ENCODE measurements at regions not wholly inside any gene's neighbourhood (a gene's known extent, or its start where the extent isn't known, plus 50 kb on each side); places are given as distances from the start of the nearest gene placed in this dataset.

- peaks cover 15% of the 10 kb centered on the region for H3K9me3 Mint-ChIP-seq
- no peak for DNase-seq
- CTCF ChIA-PET = no interaction called here
- no peak overlapping the region for H3K27ac Mint-ChIP-seq
- H3K4me3 Mint-ChIP-seq = no peak overlapping the region
- POLR2A ChIA-PET = no interaction called here
- peaks cover 2% of the 10 kb centered on the region for H3K27me3 Mint-ChIP-seq
- H3K36me3 Mint-ChIP-seq (ENCODE audit: low read depth) = peaks cover 2% of the 10 kb centered on the region
- H3K4me1 Mint-ChIP-seq = peaks cover 52% of the 10 kb centered on the region
These were observed 122.2 kb upstream of the NCOR2 start for GRCh38 chr12:124689631-124690030.

DNA sequence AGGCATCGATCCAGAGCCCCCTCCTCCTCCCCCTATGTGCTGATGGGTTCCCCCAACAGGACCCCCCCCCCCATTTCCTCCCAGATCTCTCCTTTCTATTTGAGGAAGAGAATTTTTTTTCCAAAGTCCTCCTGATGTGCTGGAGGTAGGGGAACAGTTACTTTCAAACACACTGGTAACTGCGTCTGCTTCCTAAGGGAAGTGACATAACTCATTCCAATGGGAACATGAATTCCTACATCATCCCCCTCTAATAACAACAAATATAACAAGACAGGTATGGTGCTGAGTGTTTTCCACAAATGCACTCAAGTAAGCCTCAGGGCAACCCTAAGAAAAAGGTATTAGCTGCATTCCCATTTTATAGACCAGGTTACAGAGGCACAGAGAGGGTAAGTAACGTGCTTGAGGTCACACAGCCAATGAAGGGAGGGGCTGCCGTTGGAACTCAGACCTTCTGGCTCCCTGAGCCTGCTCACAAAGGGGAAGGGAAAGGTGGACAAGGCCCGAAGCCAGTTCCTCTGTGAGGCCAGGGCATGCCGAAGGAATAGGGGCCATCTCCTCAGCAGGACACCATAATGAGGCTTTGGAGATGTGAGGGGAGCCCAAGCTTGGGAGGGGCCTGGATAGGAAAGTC is 121.1 kb upstream of the NCOR2 start:
- H3K4me1 Mint-ChIP-seq = peaks cover 45% of the 10 kb centered on the region
- CTCF ChIA-PET = interaction anchor here (0.6 kb wide), 1 partner anchor 703 kb away, joined by 3 read pairs; no protein-coding TSS in a partner anchor
- peaks cover 15% of the 10 kb centered on the region for H3K9me3 Mint-ChIP-seq
- peaks cover 2% of the 10 kb centered on the region for H3K27me3 Mint-ChIP-seq
- DNase-seq = no peak
- H3K4me3 Mint-ChIP-seq = no peak overlapping the region
- peaks cover 2% of the 10 kb centered on the region for H3K36me3 Mint-ChIP-seq (ENCODE audit: low read depth)
- POLR2A ChIA-PET = no interaction called here
- peak overlapping the region; percentile 83 for H3K27ac Mint-ChIP-seq

GRCh38 chr12:124687917-124688316 is 120.5 kb upstream of the NCOR2 start:
- ChIA-PET POLR2A (no interaction called here), CTCF (no interaction called here)
- DNase-seq = peak; percentile 28
- Mint-ChIP-seq H3K27me3 (peaks cover 2% of the 10 kb centered on the region), H3K9me3 (peaks cover 15% of the 10 kb centered on the region), H3K4me1 (peaks cover 43% of the 10 kb centered on the region), H3K36me3 (ENCODE audit: low read depth) (peaks cover 2% of the 10 kb centered on the region), H3K27ac (peak overlapping the region; percentile 83), H3K4me3 (peak overlapping the region; percentile 23)

DNA sequence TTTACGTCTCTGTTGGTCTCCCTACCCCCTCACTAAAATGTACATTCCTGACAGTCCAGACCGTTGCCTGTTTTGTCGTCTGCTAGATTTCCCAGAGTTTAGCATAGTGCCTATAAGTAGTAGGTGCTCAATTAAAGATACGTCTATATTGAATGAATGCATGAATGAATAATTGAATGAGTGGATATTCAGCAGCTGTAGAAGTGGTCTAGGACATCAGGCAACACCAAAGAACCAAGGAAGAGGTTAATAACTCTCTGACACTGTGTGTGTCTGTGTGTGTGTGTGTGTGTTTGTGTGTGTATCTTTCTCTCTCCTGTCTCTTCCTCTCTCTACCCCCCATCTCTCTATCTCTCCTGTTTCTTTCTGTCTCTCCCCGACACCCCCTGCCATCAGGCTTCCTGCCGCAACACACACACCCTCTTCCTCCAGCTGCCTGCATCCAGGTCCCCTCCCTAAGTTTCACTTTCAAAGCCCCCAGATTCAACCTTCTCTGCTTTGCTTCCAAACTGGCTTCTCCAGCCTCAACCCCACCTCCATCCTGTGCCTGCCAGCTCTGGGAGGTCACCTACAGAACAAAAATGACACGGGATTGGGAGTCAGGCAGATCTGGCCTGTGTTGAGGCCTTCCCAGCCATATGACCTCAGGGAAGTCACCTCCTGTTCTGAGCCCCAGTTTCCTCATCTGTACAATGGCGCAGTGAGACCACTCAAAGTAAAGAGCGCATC is 119.9 kb upstream of the NCOR2 start:
- POLR2A ChIA-PET = no interaction called here
- DNase-seq = peak; percentile 11
- Mint-ChIP-seq H3K9me3 (peaks cover 12% of the 10 kb centered on the region), H3K27me3 (peaks cover 2% of the 10 kb centered on the region), H3K4me1 (peaks cover 43% of the 10 kb centered on the region), H3K4me3 (peak overlapping the region; percentile 23), H3K27ac (peak overlapping the region; percentile 83), H3K36me3 (ENCODE audit: low read depth) (peaks cover 2% of the 10 kb centered on the region)
- CTCF ChIA-PET = interaction anchor here (0.6 to 1.4 kb wide), 2 partner anchors 16 to 1453 kb away, joined by 3 to 5 read pairs; no protein-coding TSS in a partner anchor

DNA sequence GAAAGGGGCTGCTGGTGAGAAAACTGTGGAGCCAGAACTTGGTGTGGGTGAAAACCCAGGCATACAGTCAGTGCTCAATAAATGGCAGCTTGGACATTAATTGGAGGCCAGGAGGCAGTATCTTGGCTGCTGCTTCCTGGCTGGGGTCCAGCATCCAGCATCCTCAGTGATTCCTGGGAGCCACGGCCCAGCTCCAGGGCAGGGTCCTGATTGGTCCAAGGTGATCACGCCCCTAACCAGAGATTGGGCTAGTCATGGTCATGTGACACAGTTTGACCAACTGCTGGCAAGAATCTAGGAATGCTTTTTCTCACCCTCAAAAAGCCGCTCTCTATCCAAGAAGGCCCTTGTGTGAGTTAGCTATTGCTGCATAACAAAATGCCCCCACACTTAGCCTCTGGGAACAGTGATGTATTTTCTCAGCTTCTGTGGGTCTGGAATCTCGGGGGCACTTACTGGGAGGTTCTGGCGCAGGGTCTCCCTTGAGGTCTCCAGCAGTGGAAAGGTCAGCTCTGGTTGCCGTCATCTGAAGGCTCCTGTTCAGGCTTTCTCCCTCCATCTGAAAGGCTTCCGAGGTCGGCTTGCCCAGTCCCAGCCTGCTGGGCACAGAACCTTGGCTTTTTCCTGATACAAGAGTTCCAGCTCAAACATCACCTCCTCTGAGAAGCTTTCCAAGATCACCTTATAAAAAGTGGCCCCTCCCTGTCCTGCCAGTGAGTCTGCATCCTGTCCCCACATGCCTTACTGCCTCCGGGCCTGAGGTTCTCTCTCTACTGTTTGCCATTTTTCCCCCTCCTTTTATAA is 119.2 kb upstream of the NCOR2 start:
- CTCF ChIA-PET = interaction anchor here (0.6 to 1.4 kb wide), 3 partner anchors 11 to 1453 kb away, joined by 3 to 5 read pairs (median 4); no protein-coding TSS in a partner anchor
- peaks cover 42% of the 10 kb centered on the region for H3K4me1 Mint-ChIP-seq
- no peak for DNase-seq
- peaks cover 2% of the 10 kb centered on the region for H3K27me3 Mint-ChIP-seq
- H3K4me3 Mint-ChIP-seq = no peak overlapping the region
- POLR2A ChIA-PET = no interaction called here
- peaks cover 2% of the 10 kb centered on the region for H3K36me3 Mint-ChIP-seq (ENCODE audit: low read depth)
- no peak overlapping the region for H3K27ac Mint-ChIP-seq
- H3K9me3 Mint-ChIP-seq = peaks cover 6% of the 10 kb centered on the region

DNA sequence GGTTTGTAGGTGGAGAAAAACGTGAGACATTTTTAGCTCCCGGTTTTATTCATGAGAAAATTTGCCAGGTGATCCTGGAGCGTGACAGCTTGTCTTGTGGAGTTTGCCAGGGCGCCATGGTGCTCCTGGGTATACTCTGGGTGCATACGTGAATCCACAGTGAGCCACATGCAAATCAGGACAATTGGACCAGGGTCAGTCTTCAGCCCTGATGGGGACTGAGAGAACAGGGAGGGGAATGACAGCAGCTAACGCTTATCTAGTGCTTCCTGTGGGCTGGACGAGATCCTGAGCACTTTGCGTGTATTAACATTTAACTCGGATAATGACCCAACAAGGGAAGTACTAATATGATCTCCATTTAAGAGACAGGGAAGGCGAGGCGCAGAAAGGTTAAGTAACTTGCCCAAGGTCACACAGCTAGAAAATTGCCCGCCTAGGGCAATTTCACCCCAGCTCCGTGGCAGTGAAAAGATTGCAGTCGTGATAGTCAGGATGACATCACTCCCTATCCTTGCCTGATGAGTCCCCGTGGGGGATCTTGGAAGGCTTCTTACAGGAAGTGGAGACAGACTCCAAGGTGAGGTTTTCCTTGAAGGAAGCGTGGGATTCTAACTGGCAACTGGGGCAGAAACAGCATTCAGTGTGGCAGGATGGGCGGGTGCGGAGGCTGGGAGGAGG is 118.4 kb upstream of the NCOR2 start:
- H3K4me3 Mint-ChIP-seq = no peak overlapping the region
- ChIA-PET POLR2A (no interaction called here), CTCF (interaction anchor here (1.1 to 1.4 kb wide), 2 partner anchors 10 to 18 kb away, joined by 4 to 5 read pairs; no protein-coding TSS in a partner anchor)
- H3K4me1 Mint-ChIP-seq = peaks cover 39% of the 10 kb centered on the region
- H3K27ac Mint-ChIP-seq = no peak overlapping the region
- peaks cover 2% of the 10 kb centered on the region for H3K36me3 Mint-ChIP-seq (ENCODE audit: low read depth)
- H3K27me3 Mint-ChIP-seq = peaks cover 2% of the 10 kb centered on the region
- no peaks in the 10 kb centered on the region for H3K9me3 Mint-ChIP-seq
- DNase-seq = no peak

- ChIA-PET POLR2A (no interaction called here), CTCF (interaction anchor here (1.1 kb wide), 1 partner anchor 9 kb away, joined by 4 read pairs; no protein-coding TSS in a partner anchor)
- Mint-ChIP-seq H3K4me1 (peaks cover 39% of the 10 kb centered on the region), H3K4me3 (no peak overlapping the region), H3K27ac (no peak overlapping the region), H3K27me3 (peaks cover 2% of the 10 kb centered on the region), H3K36me3 (ENCODE audit: low read depth) (peaks cover 2% of the 10 kb centered on the region), H3K9me3 (no peaks in the 10 kb centered on the region)
- DNase-seq = no peak
These were observed 117.7 kb upstream of the NCOR2 start for GRCh38 chr12:124684971-124685688.

DNA sequence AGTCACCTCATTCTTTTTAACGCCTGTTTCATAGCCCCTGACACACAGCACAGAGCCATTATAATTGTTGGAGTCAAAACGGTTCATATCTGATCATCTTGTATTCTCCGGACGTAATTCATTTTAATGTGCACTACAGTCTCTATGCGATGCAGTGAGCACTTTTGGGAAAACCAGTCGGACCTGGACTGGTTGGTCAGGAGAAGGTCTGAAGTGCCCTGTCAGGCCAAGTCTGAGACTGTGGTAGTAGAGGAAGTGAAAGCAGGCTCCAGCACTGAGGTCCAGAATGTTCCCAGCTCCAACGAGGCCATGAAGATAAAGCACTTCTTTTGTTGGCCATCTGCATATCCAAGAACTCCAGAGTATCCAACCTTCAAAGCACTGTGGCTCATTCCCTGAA is 117.1 kb upstream of the NCOR2 start:
- H3K4me1 Mint-ChIP-seq = peaks cover 38% of the 10 kb centered on the region
- ChIA-PET CTCF (no interaction called here), POLR2A (no interaction called here)
- H3K4me3 Mint-ChIP-seq = no peak overlapping the region
- peaks cover 2% of the 10 kb centered on the region for H3K27me3 Mint-ChIP-seq
- H3K9me3 Mint-ChIP-seq = no peaks in the 10 kb centered on the region
- H3K36me3 Mint-ChIP-seq (ENCODE audit: low read depth) = peaks cover 2% of the 10 kb centered on the region
- no peak overlapping the region for H3K27ac Mint-ChIP-seq
- DNase-seq = no peak

GRCh38 chr12:124683152-124684124 is 116.0 kb upstream of the NCOR2 start:
- no peak for DNase-seq
- POLR2A ChIA-PET = no interaction called here
- CTCF ChIA-PET = interaction anchor here (0.6 to 1.2 kb wide), 3 partner anchors 11 to 212 kb away, joined by 3 read pairs; no protein-coding TSS in a partner anchor
- Mint-ChIP-seq H3K4me3 (no peak overlapping the region), H3K27me3 (peaks cover 2% of the 10 kb centered on the region), H3K4me1 (peaks cover 33% of the 10 kb centered on the region), H3K27ac (no peak overlapping the region), H3K36me3 (ENCODE audit: low read depth) (peaks cover 2% of the 10 kb centered on the region), H3K9me3 (no peaks in the 10 kb centered on the region)

DNA sequence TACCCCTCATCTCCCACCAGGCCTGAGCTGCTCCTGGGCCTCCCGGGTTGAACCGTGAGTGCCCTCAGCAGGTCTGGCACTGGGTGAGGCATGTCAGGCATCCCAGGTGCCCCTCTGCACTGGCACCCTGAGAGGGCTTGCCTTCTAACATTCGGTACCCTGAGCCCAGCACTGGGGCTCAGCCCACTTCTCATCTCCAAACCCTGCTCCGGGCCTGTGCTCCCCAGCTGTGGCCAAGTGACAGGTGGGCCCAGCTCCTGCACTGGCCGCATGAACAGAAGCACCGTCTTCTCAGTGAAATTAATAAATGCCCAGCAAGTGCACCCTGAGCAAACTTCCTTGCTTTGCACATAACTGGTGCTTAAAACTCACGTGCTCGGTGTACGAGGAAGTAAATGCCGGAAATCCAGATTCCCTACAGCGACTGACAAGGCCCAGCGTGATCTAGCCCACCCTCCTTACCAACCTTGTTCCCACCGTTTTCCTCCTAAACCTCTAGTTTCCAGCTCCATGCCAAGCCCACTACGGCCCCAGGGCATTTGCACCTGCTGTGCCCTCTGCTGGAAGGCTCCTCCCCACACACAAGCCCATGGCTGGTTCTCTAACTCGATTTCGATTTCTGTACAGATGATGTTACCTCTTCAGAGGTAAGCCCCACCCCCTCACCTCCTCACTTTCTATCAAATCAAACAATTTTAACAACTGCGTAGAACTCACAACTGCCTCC is 115.2 kb upstream of the NCOR2 start:
- Mint-ChIP-seq H3K9me3 (no peaks in the 10 kb centered on the region), H3K4me1 (peaks cover 24% of the 10 kb centered on the region), H3K36me3 (ENCODE audit: low read depth) (peaks cover 2% of the 10 kb centered on the region), H3K4me3 (no peak overlapping the region), H3K27me3 (peaks cover 2% of the 10 kb centered on the region), H3K27ac (no peak overlapping the region)
- DNase-seq = no peak
- ChIA-PET POLR2A (no interaction called here), CTCF (interaction anchor here (0.6 to 1.2 kb wide), 3 partner anchors 12 to 213 kb away, joined by 3 read pairs; no protein-coding TSS in a partner anchor)

Measured in activated CD4-positive, alpha-beta T cell treated with anti-CD3 and anti-CD28 coated beads, Interleukin-2, amount 10 ng/mL, durations not matched to agents 7 days and 5 days (primary cell).